K562 (cell line): ENCODE measurements at regions not wholly inside any gene's neighbourhood (a gene's known extent, or its start where the extent isn't known, plus 50 kb on each side); places are given as distances from the start of the nearest gene placed in this dataset.

ENCODE experiments used
- CREB3 ChIP-seq: fragments of 450-650 bp; conservative IDR thresholded peaks from 2 replicates; pipeline ENCODE4 v1.6.1; 2016; ENCODE audit warnings: missing genetic modification characterization, low read depth, mild to moderate bottlenecking, missing compliant biosample characterization, moderate library complexity
- EHMT2 ChIP-seq: fragments of 450-650 bp; IDR thresholded peaks from 2 replicates; pipeline ENCODE4 v1.6.1; 2018; ENCODE audit warnings: antibody characterized with exemption
- FOXJ3 ChIP-seq: sonication (generic); formaldehyde crosslinking; IDR thresholded peaks from 2 replicates; pipeline ENCODE4 v1.4.0; 2020; ENCODE audit warnings: mild to moderate bottlenecking, missing genetic modification reagents
- GTF3C2 ChIP-seq: IDR thresholded peaks from 3 replicates; pipeline ENCODE4 v1.6.1; 2011; ENCODE audit warnings: borderline replicate concordance, mild to moderate bottlenecking, moderate library complexity; ENCODE audit not compliant: insufficient read length; ENCODE audit errors: extremely low read depth
- HDAC3 ChIP-seq: fragments of 450-650 bp; IDR thresholded peaks from 2 replicates; pipeline ENCODE4 v1.6.1; 2018; ENCODE audit warnings: borderline replicate concordance, mild to moderate bottlenecking, moderate library complexity; ENCODE audit not compliant: partially characterized antibody
- SIX5 ChIP-seq, 2 experiments: IDR thresholded peaks; 2 replicates each; pipeline ENCODE4 v1.6.1; 2011; ENCODE audit warnings: low read length in 2 of 2, borderline replicate concordance in 1 of 2, low read depth in 1 of 2, mild to moderate bottlenecking in 1 of 2, moderate library complexity in 1 of 2; ENCODE audit not compliant: insufficient read depth in 1 of 2
- ZNF23 ChIP-seq: fragments of 250-450 bp; sonication (Bioruptor Pico); IDR thresholded peaks from 2 replicates; pipeline ENCODE4 v1.4.0; 2020; ENCODE audit warnings: mild to moderate bottlenecking
- ZNF830 ChIP-seq: fragments of 250-450 bp; sonication (Bioruptor Pico); IDR thresholded peaks from 2 replicates; pipeline ENCODE4 v1.5.0; 2021; ENCODE audit warnings: mild to moderate bottlenecking

- TF ChIP-seq GTF3C2 (no peak), ZNF830 (CRISPR knock-in tag) (no peak), EHMT2 (no peak), FOXJ3 (no peak), CREB3 (no peak), HDAC3 (no peak), SIX5 (IDR thresholded peaks at IDR 0.05; ENCODE audit: borderline replicate concordance in 1 of 2, insufficient read depth in 1 of 2, low read depth in 1 of 2, low read length in 2 of 2) (no peak), ZNF23 (CRISPR knock-in tag) (no peak)
Measured at GRCh38 chr20:60768216-60768615, 483.8 kb upstream of the CDH4 start (continued).
